GM23338 (cell line): ENCODE measurements at regions not wholly inside any gene's neighbourhood (a gene's known extent, or its start where the extent isn't known, plus 50 kb on each side); places are given as distances from the start of the nearest gene placed in this dataset.

ENCODE experiments used
- CREB1 ChIP-seq: fragments of 250-450 bp; sonication (Bioruptor Pico); IDR thresholded peaks from 2 replicates; pipeline ENCODE4 v1.5.0; 2020; ENCODE audit warnings: low read depth, mild to moderate bottlenecking, moderate library complexity
- CTCF ChIP-seq, 2 experiments: fragments of 200-600 bp in 1 of 2; sonication (generic) in 1 of 2; conservative IDR thresholded peaks; 2 replicates each; pipeline versions ENCODE4 v1.5.1 to v1.6.1; 2016 to 2017; ENCODE audit warnings: antibody characterized with exemption in 2 of 2, low read depth in 2 of 2, mild to moderate bottlenecking in 2 of 2, moderate library complexity in 1 of 2
- EZH2 ChIP-seq: fragments of 200-600 bp; sonication (generic); IDR thresholded peaks from one replicate; pipeline ENCODE4 v1.8.0; 2017; ENCODE audit warnings: antibody characterized with exemption, mild to moderate bottlenecking, low read depth; ENCODE audit not compliant: unreplicated experiment
- POLR2AphosphoS5 ChIP-seq: IDR thresholded peaks from 2 replicates; pipeline ENCODE4 v1.6.1; 2016; ENCODE audit warnings: antibody characterized with exemption, low read depth
- REST ChIP-seq: IDR thresholded peaks from one replicate; pipeline ENCODE4 v1.6.1; 2018; ENCODE audit warnings: antibody characterized with exemption; ENCODE audit not compliant: unreplicated experiment
- ZNF331 ChIP-seq: fragments of 250-450 bp; sonication (Bioruptor Pico); IDR thresholded peaks from 2 replicates; pipeline ENCODE4 v1.5.0; 2020; ENCODE audit warnings: low read depth, mild to moderate bottlenecking, moderate library complexity

GRCh38 chr9:12230708-12231107 lies 462.5 kb upstream of the TYRP1 start:
- TF ChIP-seq CREB1 (CRISPR knock-in tag) = no peak
- TF ChIP-seq EZH2 = no peak
- TF ChIP-seq POLR2AphosphoS5 = no peak
- no peak for TF ChIP-seq CTCF (conservative IDR thresholded peaks at IDR 0.05; ENCODE audit: low read depth in 2 of 2)
- TF ChIP-seq REST = no peak
- TF ChIP-seq ZNF331 = no peak
